Loucy (cell line): ENCODE measurements at regions not wholly inside any gene's neighbourhood (a gene's known extent, or its start where the extent isn't known, plus 50 kb on each side); places are given as distances from the start of the nearest gene placed in this dataset.

Source experiments
- CTCF ChIP-seq: fragments of 200-600 bp; sonication (generic); conservative IDR thresholded peaks from 2 replicates; pipeline ENCODE4 v1.5.1; 2014; ENCODE audit warnings: mild to moderate bottlenecking, antibody characterized with exemption, low read length
- EZH2phosphoT487 ChIP-seq: fragments of 200-600 bp; IDR thresholded peaks from 2 replicates; pipeline ENCODE4 v1.6.1; 2018; ENCODE audit warnings: antibody characterized with exemption, mild to moderate bottlenecking, moderate library complexity, borderline replicate concordance

GRCh38 chr10:105827133-105827532 lies 1186.0 kb downstream of the SORCS3 start:
- TF ChIP-seq CTCF (no peak), EZH2phosphoT487 (no peak)
